Activated CD8-positive, alpha-beta T cell treated with anti-CD3 and anti-CD28 coated beads for 36 hours (primary cell): ENCODE measurements at regions not wholly inside any gene's neighbourhood (a gene's known extent, or its start where the extent isn't known, plus 50 kb on each side); places are given as distances from the start of the nearest gene placed in this dataset.

Source experiments
- ATAC-seq: fragments of 200-7000 bp; cut with Tn5 transposase; one replicate; pipeline ENCODE4 v1.10.0; 2021; ENCODE audit warnings: mild to moderate bottlenecking, moderate library complexity
- CTCF ChIA-PET: fragments of 350-600 bp; sonication (Branson Sonifier 250); formaldehyde crosslinking; loops from one replicate; lab custom pipeline; 2021; ENCODE audit warnings: antibody characterized with exemption; lab: Charles Lee
- POLR2A ChIA-PET: fragments of 350-600 bp; sonication (Branson Sonifier 250); formaldehyde crosslinking; loops from one replicate; lab custom pipeline; 2021; ENCODE audit warnings: antibody characterized with exemption; lab: Charles Lee
- DNase-seq: peaks from one replicate; pipeline ENCODE4 v3.0.0-alpha.2; 2020
- H3K27ac Mint-ChIP-seq: one replicate; pipeline ENCODE4 v1.8.0; 2021; ENCODE audit warnings: mild to moderate bottlenecking, mixed read lengths
- H3K27me3 Mint-ChIP-seq: one replicate; pipeline ENCODE4 v1.8.0; 2021; ENCODE audit warnings: mixed read lengths
- H3K36me3 Mint-ChIP-seq: one replicate; pipeline ENCODE4 v1.8.0; 2021; ENCODE audit warnings: low read depth, mixed read lengths
- H3K4me1 Mint-ChIP-seq: one replicate; pipeline ENCODE4 v1.8.0; 2021; ENCODE audit warnings: low read depth, mixed read lengths
- H3K4me3 Mint-ChIP-seq: one replicate; pipeline ENCODE4 v1.8.0; 2021; ENCODE audit warnings: mild to moderate bottlenecking, moderate library complexity, mixed read lengths
- H3K9me3 Mint-ChIP-seq: one replicate; pipeline ENCODE4 v1.8.0; 2021; ENCODE audit warnings: mixed read lengths
- CTCF ChIP-seq: fragments of 200-600 bp; IDR thresholded peaks from one replicate; pipeline ENCODE4 v1.8.0; 2022; ENCODE audit warnings: antibody characterized with exemption, mild to moderate bottlenecking
- intact Hi-C: fragments of 100-400 bp; cut with micrococcal nuclease; formaldehyde crosslinking; loops from one replicate; pipeline ENCODE4 v1.10.0; 2022

- Mint-ChIP-seq H3K4me1 (peaks cover 7% of the 10 kb centered on the region), H3K4me3 (no peak overlapping the region), H3K36me3 (no peaks in the 10 kb centered on the region), H3K9me3 (peaks cover 5% of the 10 kb centered on the region), H3K27me3 (no peaks in the 10 kb centered on the region), H3K27ac (no peak overlapping the region)
- CTCF ChIA-PET = no interaction called here
- DNase-seq (no peak), ATAC-seq (no peak)
- POLR2A ChIA-PET = no interaction called here
- TF ChIP-seq CTCF = no peak
- intact Hi-C loops = no loop called here
Observed at GRCh38 chr5:145589063-145589462, 246.1 kb downstream of the PRELID2 start.

- Mint-ChIP-seq H3K9me3 (peaks cover 5% of the 10 kb centered on the region), H3K4me1 (peaks cover 7% of the 10 kb centered on the region), H3K4me3 (no peak overlapping the region), H3K27ac (no peak overlapping the region), H3K27me3 (no peaks in the 10 kb centered on the region), H3K36me3 (no peaks in the 10 kb centered on the region)
- CTCF ChIA-PET = no interaction called here
- ATAC-seq = no peak
- DNase-seq = no peak
- POLR2A ChIA-PET = no interaction called here
- TF ChIP-seq CTCF = no peak
- intact Hi-C loops = no loop called here
Observed at GRCh38 chr5:145588558-145588957, 246.6 kb downstream of the PRELID2 start.

- peaks cover 7% of the 10 kb centered on the region for H3K4me1 Mint-ChIP-seq
- no peak overlapping the region for H3K27ac Mint-ChIP-seq
- ChIA-PET POLR2A (no interaction called here), CTCF (no interaction called here)
- H3K36me3 Mint-ChIP-seq = no peaks in the 10 kb centered on the region
- TF ChIP-seq CTCF = no peak
- intact Hi-C loops = no loop called here
- ATAC-seq (no peak), DNase-seq (no peak)
- H3K27me3 Mint-ChIP-seq = no peaks in the 10 kb centered on the region
- no peak overlapping the region for H3K4me3 Mint-ChIP-seq
- H3K9me3 Mint-ChIP-seq = peaks cover 5% of the 10 kb centered on the region
Observed at GRCh38 chr5:145588113-145588512, 247.0 kb downstream of the PRELID2 start.

GRCh38 chr5:145587710-145588109 is 247.4 kb downstream of the PRELID2 start:
- Mint-ChIP-seq H3K27me3 (no peaks in the 10 kb centered on the region), H3K27ac (no peak overlapping the region), H3K4me1 (peaks cover 7% of the 10 kb centered on the region), H3K9me3 (peaks cover 5% of the 10 kb centered on the region), H3K36me3 (no peaks in the 10 kb centered on the region), H3K4me3 (no peak overlapping the region)
- CTCF ChIA-PET = no interaction called here
- intact Hi-C loops = no loop called here
- no peak for TF ChIP-seq CTCF
- ATAC-seq (peak; percentile 60), DNase-seq (peak; percentile 19)
- POLR2A ChIA-PET = no interaction called here

- POLR2A ChIA-PET = interaction anchor here (0.5 kb wide), 1 partner anchor 1327 kb away, joined by 3 read pairs; no protein-coding TSS in a partner anchor
Observed at GRCh38 chr5:145587308-145587672, 247.9 kb downstream of the PRELID2 start.

More at GRCh38 chr5:145587308-145587672, 247.9 kb downstream of the PRELID2 start:
- no peak overlapping the region for H3K4me3 Mint-ChIP-seq
- H3K9me3 Mint-ChIP-seq = peaks cover 5% of the 10 kb centered on the region
- intact Hi-C loops = no loop called here
- H3K27ac Mint-ChIP-seq = no peak overlapping the region
- CTCF ChIA-PET = no interaction called here
- H3K4me1 Mint-ChIP-seq = peaks cover 7% of the 10 kb centered on the region
- no peak for TF ChIP-seq CTCF
- no peak for ATAC-seq
- H3K36me3 Mint-ChIP-seq = no peaks in the 10 kb centered on the region
- DNase-seq = no peak
- no peaks in the 10 kb centered on the region for H3K27me3 Mint-ChIP-seq
